ENCODE measurements at regions not wholly inside any gene's neighbourhood (a gene's known extent, or its start where the extent isn't known, plus 50 kb on each side); places are given as distances from the start of the nearest gene placed in this dataset.
"Not testable (repeated sequence)": the region's sequence is repeated elsewhere in the genome, so short reads cannot be mapped to it uniquely, and the experiment has no call there.

DNA sequence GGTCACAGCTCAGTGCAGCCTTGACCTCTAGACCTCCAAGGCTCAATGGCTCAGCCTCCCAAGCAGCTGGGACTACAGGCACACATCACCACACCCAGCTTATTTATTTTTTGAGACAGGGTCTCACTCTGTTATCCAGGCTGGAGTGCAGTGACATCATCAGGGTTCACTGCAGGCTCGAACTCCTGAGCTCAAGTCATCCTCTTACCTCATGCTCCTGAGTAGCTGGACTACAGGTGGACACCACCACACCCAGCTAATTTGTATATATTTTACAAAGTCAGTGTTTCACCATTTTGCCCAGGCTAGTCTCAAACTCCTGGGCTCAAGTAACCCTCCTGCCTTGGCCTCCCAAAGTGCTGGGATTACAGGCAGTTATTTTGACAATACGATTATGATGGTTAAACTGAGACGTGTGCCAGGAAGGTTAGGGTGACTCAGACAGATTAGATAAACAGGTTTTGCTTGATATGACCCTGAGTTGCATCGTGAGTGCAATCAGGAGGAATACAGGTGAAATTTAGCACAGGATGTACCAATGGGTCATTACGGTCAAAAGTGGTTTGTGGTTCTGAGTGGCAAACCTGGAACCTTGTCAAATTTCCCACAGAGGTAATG, 116.9 kb downstream of the PPIAL4G start:
- TF ChIP-seq, protein P1, sequence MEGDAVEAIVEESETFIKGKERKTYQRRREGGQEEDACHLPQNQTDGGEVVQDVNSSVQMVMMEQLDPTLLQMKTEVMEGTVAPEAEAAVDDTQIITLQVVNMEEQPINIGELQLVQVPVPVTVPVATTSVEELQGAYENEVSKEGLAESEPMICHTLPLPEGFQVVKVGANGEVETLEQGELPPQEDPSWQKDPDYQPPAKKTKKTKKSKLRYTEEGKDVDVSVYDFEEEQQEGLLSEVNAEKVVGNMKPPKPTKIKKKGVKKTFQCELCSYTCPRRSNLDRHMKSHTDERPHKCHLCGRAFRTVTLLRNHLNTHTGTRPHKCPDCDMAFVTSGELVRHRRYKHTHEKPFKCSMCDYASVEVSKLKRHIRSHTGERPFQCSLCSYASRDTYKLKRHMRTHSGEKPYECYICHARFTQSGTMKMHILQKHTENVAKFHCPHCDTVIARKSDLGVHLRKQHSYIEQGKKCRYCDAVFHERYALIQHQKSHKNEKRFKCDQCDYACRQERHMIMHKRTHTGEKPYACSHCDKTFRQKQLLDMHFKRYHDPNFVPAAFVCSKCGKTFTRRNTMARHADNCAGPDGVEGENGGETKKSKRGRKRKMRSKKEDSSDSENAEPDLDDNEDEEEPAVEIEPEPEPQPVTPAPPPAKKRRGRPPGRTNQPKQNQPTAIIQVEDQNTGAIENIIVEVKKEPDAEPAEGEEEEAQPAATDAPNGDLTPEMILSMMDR (IDR thresholded peaks at IDR 0.05), result not testable (repeated sequence)
- TF ChIP-seq TCF7L2 (IDR thresholded peaks at IDR 0.05; ENCODE audit: low read depth, low read length); SIN3A (IDR thresholded peaks at IDR 0.05; ENCODE audit: borderline replicate concordance, insufficient read depth, low read depth, low read length); POLR2AphosphoS5 (IDR thresholded peaks at IDR 0.05; ENCODE audit: low read depth, low read length): not testable (repeated sequence)
- TF ChIP-seq, protein P2, sequence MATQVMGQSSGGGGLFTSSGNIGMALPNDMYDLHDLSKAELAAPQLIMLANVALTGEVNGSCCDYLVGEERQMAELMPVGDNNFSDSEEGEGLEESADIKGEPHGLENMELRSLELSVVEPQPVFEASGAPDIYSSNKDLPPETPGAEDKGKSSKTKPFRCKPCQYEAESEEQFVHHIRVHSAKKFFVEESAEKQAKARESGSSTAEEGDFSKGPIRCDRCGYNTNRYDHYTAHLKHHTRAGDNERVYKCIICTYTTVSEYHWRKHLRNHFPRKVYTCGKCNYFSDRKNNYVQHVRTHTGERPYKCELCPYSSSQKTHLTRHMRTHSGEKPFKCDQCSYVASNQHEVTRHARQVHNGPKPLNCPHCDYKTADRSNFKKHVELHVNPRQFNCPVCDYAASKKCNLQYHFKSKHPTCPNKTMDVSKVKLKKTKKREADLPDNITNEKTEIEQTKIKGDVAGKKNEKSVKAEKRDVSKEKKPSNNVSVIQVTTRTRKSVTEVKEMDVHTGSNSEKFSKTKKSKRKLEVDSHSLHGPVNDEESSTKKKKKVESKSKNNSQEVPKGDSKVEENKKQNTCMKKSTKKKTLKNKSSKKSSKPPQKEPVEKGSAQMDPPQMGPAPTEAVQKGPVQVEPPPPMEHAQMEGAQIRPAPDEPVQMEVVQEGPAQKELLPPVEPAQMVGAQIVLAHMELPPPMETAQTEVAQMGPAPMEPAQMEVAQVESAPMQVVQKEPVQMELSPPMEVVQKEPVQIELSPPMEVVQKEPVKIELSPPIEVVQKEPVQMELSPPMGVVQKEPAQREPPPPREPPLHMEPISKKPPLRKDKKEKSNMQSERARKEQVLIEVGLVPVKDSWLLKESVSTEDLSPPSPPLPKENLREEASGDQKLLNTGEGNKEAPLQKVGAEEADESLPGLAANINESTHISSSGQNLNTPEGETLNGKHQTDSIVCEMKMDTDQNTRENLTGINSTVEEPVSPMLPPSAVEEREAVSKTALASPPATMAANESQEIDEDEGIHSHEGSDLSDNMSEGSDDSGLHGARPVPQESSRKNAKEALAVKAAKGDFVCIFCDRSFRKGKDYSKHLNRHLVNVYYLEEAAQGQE (IDR thresholded peaks at IDR 0.05; ENCODE audit: insufficient read depth in 1 of 2, low read depth in 2 of 2, low read length in 1 of 2), result not testable (repeated sequence)
